IPS-15b (cell line): ENCODE measurements at regions not wholly inside any gene's neighbourhood (a gene's known extent, or its start where the extent isn't known, plus 50 kb on each side); places are given as distances from the start of the nearest gene placed in this dataset.

Experiments
- H3K27me3 ChIP-seq: one replicate; pipeline ENCODE4 v1.6.1; 2013; ENCODE audit warnings: low read length; ENCODE audit not compliant: control insufficient read depth, insufficient read depth
- H3K36me3 ChIP-seq: one replicate; pipeline ENCODE4 v1.6.1; 2013; ENCODE audit warnings: low read length; ENCODE audit not compliant: control insufficient read depth, insufficient read depth
- H3K4me1 ChIP-seq: one replicate; pipeline ENCODE4 v1.6.1; 2013; ENCODE audit warnings: mild to moderate bottlenecking, low read length; ENCODE audit not compliant: control insufficient read depth, insufficient read depth
- H3K4me3 ChIP-seq: one replicate; pipeline ENCODE4 v1.5.1; 2013; ENCODE audit warnings: low read depth, low read length
- H3K9ac ChIP-seq: one replicate; pipeline ENCODE4 v1.6.1; 2013; ENCODE audit warnings: low read depth, mild to moderate bottlenecking, low read length
- H3K9me3 ChIP-seq: one replicate; pipeline ENCODE4 v1.6.1; 2013; ENCODE audit warnings: mild to moderate bottlenecking, low read length; ENCODE audit not compliant: control insufficient read depth, insufficient read depth

DNA sequence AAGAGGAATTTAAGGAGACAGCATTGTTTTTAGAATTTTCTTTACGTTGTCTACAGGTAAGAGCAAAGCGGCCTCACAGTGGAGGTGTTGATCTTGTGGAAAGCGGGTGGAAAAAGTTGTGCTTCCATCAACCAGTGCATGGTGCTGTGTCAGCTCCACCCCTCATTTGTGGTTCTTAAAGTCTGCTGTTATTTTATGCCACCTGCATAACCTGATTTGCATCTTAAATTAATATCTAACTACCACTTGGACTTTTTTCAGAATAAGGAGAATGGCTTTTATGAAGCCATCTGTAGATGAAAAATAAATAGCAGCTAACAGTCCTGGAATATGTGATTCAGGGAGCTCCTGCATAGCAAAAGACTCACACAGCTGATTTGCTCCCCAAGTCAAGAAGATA is 135.1 kb downstream of the SNAPC1 start:
- no peaks in the 10 kb centered on the region for H3K4me1 ChIP-seq
- H3K36me3 ChIP-seq, result no peaks in the 10 kb centered on the region
- H3K4me3 ChIP-seq, result no peak overlapping the region
- H3K9me3 ChIP-seq, result no peaks in the 10 kb centered on the region
- H3K9ac ChIP-seq, result no peak overlapping the region
- H3K27me3 ChIP-seq, result no peaks in the 10 kb centered on the region

DNA sequence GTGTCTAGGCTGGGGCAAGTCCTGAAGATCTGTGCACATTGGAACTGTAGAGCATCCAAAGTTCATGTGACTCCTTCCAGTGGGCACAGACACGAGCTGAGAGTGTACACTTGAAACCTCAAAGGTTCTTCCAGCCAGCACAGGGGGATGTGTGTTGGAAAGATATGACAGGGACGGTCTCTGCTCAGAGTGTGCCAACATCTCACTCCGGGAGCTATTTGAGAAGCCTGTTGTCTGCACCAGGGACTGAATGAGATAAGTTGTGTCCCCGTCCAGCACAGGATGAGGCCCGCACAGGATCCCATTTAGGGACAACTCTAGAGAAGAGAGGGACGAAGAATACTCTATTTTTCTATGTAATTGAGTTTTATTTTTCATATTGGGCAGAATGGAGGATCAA is 136.3 kb downstream of the SNAPC1 start:
- Histone ChIP-seq H3K4me3 (no peak overlapping the region), H3K36me3 (no peaks in the 10 kb centered on the region), H3K4me1 (no peaks in the 10 kb centered on the region), H3K27me3 (no peaks in the 10 kb centered on the region), H3K9ac (no peak overlapping the region), H3K9me3 (no peaks in the 10 kb centered on the region)

DNA sequence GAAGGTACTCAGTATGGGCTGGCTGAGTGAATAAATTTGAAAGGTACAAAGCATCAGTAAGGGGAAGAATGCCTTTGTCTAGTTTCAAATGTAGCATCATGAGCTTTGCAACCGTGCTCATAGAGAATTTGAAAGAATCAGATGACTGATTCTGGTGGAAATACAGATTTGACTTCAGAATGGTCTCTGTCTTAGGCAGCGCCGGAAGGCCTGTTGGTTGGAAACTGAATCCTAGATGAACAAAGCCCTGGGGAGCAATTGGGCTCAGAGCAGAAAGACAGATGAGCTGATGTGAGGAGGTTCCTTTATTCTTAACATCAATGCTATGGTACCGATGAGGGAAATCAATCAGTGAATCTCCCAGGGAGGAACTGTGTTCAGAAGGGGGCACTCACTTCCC is 137.3 kb downstream of the SNAPC1 start:
- no peaks in the 10 kb centered on the region for H3K4me1 ChIP-seq
- no peaks in the 10 kb centered on the region for H3K27me3 ChIP-seq
- H3K9me3 ChIP-seq, result no peaks in the 10 kb centered on the region
- no peak overlapping the region for H3K4me3 ChIP-seq
- no peaks in the 10 kb centered on the region for H3K36me3 ChIP-seq
- no peak overlapping the region for H3K9ac ChIP-seq

DNA sequence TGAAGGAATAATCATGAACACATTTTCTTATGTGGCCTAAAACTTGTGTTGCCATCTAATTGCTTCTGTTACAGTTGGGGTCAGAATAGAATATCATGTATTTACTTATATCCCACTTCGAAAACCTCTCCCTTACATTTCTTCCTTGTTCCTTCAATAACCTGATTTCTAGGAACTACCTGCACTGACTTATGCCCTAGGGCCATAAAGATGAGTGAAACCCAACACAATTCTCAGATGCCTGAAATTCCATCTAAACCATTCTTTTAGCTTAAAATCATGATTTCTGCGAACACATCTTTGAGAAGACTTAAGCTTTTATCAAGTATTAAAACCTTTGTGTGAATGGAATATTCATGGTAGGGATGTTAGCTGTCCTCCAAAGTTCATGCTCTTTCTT is 142.7 kb downstream of the SNAPC1 start:
- H3K9me3 ChIP-seq, result no peaks in the 10 kb centered on the region
- no peak overlapping the region for H3K4me3 ChIP-seq
- no peak overlapping the region for H3K9ac ChIP-seq
- no peaks in the 10 kb centered on the region for H3K27me3 ChIP-seq
- H3K36me3 ChIP-seq, result no peaks in the 10 kb centered on the region
- H3K4me1 ChIP-seq, result no peaks in the 10 kb centered on the region

DNA sequence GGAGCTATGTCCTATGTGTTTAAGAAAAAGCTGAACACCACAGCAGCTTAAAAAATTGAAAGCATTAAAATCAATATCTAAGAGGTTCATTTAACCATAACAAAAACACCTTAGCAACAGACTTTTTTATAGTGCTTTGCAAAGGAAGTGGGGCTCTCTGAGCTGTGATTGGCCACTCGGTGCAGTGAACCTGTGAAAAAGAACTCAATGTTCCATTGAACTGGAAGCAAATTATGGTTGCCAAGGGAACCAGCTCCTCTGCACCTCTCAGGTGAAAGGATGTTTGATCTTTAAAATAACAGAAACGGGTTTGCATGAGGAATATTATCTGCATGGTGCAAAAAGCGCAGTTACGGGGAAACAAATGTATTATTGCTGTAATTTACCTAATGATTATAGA is 149.4 kb downstream of the SNAPC1 start:
- H3K36me3 ChIP-seq, result no peaks in the 10 kb centered on the region
- H3K9ac ChIP-seq, result no peak overlapping the region
- H3K4me3 ChIP-seq, result no peak overlapping the region
- H3K4me1 ChIP-seq, result no peaks in the 10 kb centered on the region
- no peaks in the 10 kb centered on the region for H3K27me3 ChIP-seq
- no peaks in the 10 kb centered on the region for H3K9me3 ChIP-seq

DNA sequence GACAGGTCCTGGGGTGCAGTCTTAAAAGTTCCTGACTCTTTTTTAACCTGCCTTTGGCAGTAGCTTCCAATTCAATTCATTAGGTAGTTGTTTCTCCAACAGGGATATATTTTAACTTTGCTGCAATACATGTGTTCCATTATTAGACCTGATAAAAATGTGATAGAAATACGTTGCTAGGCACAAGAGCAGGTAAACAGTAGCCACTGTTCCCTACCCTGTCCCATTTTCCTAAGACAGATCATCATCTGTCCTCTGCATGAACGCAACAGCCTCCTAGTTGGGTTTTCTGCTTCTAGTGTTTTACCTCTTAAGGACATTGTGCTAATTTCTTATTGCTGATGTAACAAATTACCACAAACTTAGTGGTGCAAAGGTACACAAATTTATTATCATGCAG is 156.8 kb downstream of the SNAPC1 start:
- H3K4me1 ChIP-seq, result no peaks in the 10 kb centered on the region

DNA sequence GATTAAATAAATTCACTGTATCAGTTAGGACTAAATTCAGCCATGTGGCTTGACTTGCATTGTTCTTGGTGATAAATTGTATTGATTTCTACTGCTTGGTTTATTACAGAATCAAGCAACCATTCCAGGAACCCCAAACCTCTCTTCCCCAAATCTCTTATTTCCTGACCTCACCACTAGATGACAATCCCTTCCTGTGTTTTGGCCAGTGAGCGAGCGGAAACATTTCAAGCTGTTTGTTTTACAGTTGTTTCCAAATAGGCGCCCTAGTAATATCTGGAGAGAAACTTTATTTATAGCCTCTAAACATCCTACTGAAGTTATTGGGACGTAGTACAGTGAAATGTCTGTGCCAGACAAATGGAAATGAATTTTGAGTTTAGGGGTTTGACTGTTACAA is 161.1 kb downstream of the SNAPC1 start:
- Histone ChIP-seq H3K4me3 (no peak overlapping the region), H3K27me3 (no peaks in the 10 kb centered on the region), H3K9me3 (no peaks in the 10 kb centered on the region), H3K9ac (no peak overlapping the region), H3K4me1 (peaks cover 6% of the 10 kb centered on the region), H3K36me3 (no peaks in the 10 kb centered on the region)

More for the DNA sequence above, 156.8 kb downstream of the SNAPC1 start:
- Histone ChIP-seq H3K36me3 (no peaks in the 10 kb centered on the region), H3K4me3 (no peak overlapping the region), H3K27me3 (no peaks in the 10 kb centered on the region), H3K9ac (no peak overlapping the region), H3K9me3 (no peaks in the 10 kb centered on the region)

DNA sequence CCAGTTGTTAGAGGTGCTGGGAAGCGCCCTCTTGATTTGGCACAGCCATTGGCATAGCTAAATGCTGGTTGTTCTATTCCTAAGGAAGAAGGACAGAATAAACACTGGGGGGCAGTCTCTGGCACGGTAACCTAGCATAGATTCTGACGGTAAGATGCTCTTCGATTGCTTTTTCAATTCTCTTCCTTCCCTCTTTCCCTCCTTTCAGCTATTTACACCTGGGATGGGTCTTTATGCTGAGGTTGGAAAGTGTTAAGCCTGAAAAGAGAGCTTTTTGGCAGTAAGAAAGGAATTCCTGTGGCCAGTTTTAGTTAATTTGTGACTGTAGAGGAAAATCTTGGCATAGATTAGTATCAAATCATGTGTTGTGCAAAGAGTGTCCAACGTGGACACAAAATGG is 162.8 kb downstream of the SNAPC1 start:
- Histone ChIP-seq H3K27me3 (no peaks in the 10 kb centered on the region), H3K4me3 (no peak overlapping the region), H3K9me3 (no peaks in the 10 kb centered on the region), H3K9ac (no peak overlapping the region), H3K36me3 (no peaks in the 10 kb centered on the region), H3K4me1 (peaks cover 15% of the 10 kb centered on the region)

DNA sequence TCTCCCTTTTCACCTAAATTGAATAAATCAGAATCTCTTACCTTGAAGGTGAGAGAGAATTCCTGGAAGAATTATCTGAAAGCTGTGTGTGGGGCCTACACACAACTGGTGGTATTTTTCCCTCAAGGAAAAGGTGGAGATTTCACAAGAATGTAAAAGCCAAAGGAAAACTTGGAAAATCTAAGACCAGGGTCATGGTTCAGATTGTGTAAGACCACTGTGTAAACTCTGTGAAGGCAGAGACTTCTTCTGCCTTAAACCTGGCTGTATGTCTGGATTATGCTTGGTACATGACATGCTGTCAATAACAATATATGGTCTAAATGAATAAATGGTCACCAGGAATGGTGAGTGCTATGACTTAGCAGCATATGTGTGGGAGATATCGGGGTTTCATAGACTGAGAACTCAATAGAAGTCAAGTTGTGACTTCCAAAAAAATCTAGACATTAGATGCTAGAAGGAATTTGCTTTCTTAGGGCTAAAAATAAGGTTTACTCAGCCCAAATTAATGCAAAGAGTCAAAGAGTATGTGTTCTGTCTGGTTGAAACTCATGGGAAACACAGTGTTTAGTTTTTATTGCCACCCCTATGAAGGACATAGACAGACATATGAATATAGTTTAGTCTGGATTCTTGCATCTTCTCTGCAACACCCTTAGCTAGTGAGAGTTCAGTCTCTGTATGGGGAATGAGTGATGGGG is 163.7 kb downstream of the SNAPC1 start:
- Histone ChIP-seq H3K9ac (no peak overlapping the region), H3K9me3 (no peaks in the 10 kb centered on the region), H3K4me1 (peaks cover 23% of the 10 kb centered on the region), H3K36me3 (no peaks in the 10 kb centered on the region), H3K27me3 (no peaks in the 10 kb centered on the region), H3K4me3 (no peak overlapping the region)

DNA sequence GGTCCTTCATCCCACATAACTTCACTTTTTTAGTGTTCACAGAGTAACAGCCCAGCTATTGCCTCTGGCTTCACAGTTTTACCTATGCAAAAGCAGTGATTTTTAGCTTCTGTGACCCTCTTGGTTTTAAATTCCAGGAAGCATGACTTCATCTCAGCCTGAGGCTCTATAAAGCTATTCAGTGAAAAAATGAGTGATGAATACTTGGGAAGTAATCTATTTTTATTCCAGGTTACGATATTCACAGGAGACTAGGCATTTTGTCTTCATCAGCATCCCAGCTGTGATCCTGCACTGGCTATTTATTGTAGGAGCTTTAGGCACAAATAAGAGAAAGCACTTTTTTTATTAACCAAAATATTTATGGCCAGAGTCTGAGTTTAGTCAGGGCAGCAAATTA is 164.8 kb downstream of the SNAPC1 start:
- no peak overlapping the region for H3K4me3 ChIP-seq
- no peak overlapping the region for H3K9ac ChIP-seq
- no peaks in the 10 kb centered on the region for H3K27me3 ChIP-seq
- H3K4me1 ChIP-seq, result peaks cover 25% of the 10 kb centered on the region
- H3K36me3 ChIP-seq, result no peaks in the 10 kb centered on the region
- no peaks in the 10 kb centered on the region for H3K9me3 ChIP-seq

DNA sequence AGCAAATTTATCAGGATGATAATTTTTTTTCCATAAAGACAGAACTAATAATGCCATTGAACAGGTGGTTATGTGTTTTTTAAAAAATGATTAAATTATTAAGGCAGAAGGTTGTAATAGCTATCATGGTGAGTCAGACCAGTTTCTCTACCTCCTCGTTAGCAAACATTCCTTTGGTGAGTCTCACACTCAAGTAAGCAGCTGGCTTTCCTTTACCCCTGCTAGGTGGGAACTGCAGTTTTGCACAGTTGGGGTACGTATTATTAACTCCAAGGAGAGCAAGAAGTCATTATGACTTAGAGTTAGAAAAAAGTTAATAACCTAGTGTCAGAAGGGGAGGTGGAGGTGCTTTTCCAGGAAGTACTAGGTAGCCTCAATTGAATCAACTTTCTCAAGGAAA is 165.3 kb downstream of the SNAPC1 start:
- Histone ChIP-seq H3K9me3 (no peaks in the 10 kb centered on the region), H3K4me1 (peaks cover 25% of the 10 kb centered on the region), H3K27me3 (no peaks in the 10 kb centered on the region), H3K9ac (no peak overlapping the region), H3K4me3 (no peak overlapping the region), H3K36me3 (no peaks in the 10 kb centered on the region)

DNA sequence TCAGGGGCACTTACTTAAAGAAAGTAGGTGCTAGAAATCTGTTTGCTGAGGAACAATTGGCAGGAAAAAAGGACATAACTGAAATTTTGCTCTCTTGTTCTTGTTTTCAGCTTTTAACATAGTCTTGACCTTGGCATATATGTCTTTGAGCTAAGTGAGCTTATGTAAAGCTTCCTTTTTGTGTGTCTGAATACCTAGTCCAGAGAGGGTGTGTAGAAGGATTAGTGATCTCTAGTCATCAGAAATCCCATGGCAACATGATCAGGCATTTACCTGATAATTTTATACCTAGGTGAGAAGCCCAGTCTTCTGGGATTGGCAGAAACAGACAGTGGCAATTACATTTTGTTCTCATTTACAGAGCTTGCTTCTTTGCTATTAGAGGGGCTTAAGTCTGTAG is 166.1 kb downstream of the SNAPC1 start:
- Histone ChIP-seq H3K9ac (no peak overlapping the region), H3K4me3 (no peak overlapping the region), H3K9me3 (no peaks in the 10 kb centered on the region), H3K4me1 (peaks cover 25% of the 10 kb centered on the region), H3K36me3 (no peaks in the 10 kb centered on the region), H3K27me3 (no peaks in the 10 kb centered on the region)
